ENCODE measurements at regions not wholly inside any gene's neighbourhood (a gene's known extent, or its start where the extent isn't known, plus 50 kb on each side); places are given as distances from the start of the nearest gene placed in this dataset.

DNA sequence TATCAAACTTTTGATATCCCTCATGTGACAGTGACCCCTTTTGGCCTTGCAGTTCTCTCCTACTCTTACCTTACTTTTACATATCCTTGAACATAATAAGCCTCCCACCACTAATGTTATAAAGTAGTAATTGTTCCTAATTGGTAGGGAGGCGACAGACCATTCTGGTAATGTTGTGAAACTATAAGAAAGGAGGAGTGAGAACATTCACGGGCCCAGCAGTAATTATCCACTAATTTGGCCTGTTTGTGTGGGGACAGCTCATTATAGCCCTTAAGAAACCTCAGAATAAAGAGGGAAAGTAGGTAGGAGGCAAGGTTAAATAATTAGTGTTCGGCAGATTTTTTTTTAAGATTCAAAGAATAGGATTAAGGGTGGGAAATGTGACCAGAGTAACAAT lies 1046.5 kb upstream of the ARRDC3 start:
- TF ChIP-seq, protein P1, sequence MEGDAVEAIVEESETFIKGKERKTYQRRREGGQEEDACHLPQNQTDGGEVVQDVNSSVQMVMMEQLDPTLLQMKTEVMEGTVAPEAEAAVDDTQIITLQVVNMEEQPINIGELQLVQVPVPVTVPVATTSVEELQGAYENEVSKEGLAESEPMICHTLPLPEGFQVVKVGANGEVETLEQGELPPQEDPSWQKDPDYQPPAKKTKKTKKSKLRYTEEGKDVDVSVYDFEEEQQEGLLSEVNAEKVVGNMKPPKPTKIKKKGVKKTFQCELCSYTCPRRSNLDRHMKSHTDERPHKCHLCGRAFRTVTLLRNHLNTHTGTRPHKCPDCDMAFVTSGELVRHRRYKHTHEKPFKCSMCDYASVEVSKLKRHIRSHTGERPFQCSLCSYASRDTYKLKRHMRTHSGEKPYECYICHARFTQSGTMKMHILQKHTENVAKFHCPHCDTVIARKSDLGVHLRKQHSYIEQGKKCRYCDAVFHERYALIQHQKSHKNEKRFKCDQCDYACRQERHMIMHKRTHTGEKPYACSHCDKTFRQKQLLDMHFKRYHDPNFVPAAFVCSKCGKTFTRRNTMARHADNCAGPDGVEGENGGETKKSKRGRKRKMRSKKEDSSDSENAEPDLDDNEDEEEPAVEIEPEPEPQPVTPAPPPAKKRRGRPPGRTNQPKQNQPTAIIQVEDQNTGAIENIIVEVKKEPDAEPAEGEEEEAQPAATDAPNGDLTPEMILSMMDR (IDR thresholded peaks at IDR 0.05), result no peak
- no peak for TF ChIP-seq ZFX (IDR thresholded peaks at IDR 0.05; ENCODE audit: borderline replicate concordance)
